ENCODE measurements at regions not wholly inside any gene's neighbourhood (a gene's known extent, or its start where the extent isn't known, plus 50 kb on each side); places are given as distances from the start of the nearest gene placed in this dataset.
A peak's percentile ranks its signal among the peaks of the same experiment; 100 is the strongest.

DNA sequence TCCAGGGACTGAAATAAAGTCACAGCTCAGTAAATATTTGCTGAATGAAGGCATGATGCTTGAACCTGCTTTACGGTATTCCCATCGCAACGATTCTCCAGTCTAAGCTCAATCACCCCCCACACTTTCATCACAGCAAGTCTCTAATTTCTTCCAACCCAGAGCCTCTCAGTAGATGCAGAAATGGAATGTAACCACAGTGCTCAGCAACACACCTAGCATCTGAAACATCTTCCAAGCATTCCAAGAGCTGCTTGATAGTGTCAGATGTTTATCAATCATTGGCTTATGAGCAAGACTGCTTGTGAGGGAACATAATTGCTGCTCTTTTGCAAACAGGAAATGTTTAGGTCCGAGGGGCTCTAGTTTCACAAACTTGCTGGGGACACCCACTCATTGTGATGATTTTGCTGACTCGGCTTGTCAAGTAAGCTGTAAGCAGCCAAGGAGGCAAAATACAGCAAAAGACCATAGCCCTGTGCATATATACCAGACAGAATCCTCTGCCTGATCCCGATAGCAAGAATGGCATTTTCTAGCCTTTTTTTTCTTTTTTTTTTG is 751.2 kb downstream of the NR2F2 start:
- TF ChIP-seq, protein P1, sequence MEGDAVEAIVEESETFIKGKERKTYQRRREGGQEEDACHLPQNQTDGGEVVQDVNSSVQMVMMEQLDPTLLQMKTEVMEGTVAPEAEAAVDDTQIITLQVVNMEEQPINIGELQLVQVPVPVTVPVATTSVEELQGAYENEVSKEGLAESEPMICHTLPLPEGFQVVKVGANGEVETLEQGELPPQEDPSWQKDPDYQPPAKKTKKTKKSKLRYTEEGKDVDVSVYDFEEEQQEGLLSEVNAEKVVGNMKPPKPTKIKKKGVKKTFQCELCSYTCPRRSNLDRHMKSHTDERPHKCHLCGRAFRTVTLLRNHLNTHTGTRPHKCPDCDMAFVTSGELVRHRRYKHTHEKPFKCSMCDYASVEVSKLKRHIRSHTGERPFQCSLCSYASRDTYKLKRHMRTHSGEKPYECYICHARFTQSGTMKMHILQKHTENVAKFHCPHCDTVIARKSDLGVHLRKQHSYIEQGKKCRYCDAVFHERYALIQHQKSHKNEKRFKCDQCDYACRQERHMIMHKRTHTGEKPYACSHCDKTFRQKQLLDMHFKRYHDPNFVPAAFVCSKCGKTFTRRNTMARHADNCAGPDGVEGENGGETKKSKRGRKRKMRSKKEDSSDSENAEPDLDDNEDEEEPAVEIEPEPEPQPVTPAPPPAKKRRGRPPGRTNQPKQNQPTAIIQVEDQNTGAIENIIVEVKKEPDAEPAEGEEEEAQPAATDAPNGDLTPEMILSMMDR (IDR thresholded peaks at IDR 0.05; ENCODE audit: low read length), result no peak
- no peaks in the 10 kb centered on the region for H3K27me3 ChIP-seq (replicated peaks; ENCODE audit: insufficient read depth, low read length)

DNA sequence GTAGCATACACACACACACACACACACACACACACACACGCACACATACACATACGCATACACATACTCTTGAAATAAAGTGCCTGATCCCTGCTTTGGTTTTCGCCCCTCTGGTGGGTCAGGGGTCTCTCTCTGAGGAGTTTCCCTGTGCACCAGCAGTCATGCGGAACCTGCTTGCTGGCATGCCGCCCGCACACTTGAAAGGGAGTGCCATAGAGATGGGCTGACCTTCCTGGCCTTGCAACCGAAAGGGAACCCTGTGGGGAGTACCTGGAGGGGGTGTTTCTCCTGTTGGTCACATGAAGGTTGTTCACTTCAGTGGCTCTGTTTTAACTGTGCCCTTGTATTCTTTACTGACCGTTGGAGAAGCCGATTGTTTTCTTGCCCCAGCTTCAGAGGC is 752.3 kb downstream of the NR2F2 start:
- H3K9me3 ChIP-seq (replicated peaks; ENCODE audit: insufficient read depth, low read length), result no peaks in the 10 kb centered on the region
- H3K9ac ChIP-seq (ENCODE audit: low read length), result no peak overlapping the region
- no peaks in the 10 kb centered on the region for H3F3A ChIP-seq (ENCODE audit: insufficient read depth, low read length)
- no peak overlapping the region for H3K4me3 ChIP-seq (ENCODE audit: low read length)
- peaks cover 5% of the 10 kb centered on the region for H3K4me1 ChIP-seq (ENCODE audit: low read length)
- H3K79me2 ChIP-seq (ENCODE audit: low read length), result no peaks in the 10 kb centered on the region
- no peaks in the 10 kb centered on the region for H3K27me3 ChIP-seq (replicated peaks; ENCODE audit: insufficient read depth, low read length)
- DNase-seq, result no peak
- TF ChIP-seq EZH2phosphoT487 (IDR thresholded peaks at IDR 0.05; ENCODE audit: low read length) (no peak), EZH2 (optimal IDR thresholded peaks at IDR 0.05; ENCODE audit: low read depth, low read length) (no peak)
- TF ChIP-seq, protein P1 (IDR thresholded peaks at IDR 0.05; ENCODE audit: low read length), result no peak
- no peak overlapping the region for H3K27ac ChIP-seq (ENCODE audit: low read length)
- H2AFZ ChIP-seq (ENCODE audit: low read length), result no peak overlapping the region
- H3K4me2 ChIP-seq (ENCODE audit: low read depth, low read length), result no peak overlapping the region
- no peaks in the 10 kb centered on the region for H3K9me2 ChIP-seq (replicated peaks; ENCODE audit: insufficient read depth, low read length)
- H3K36me3 ChIP-seq (replicated peaks; ENCODE audit: insufficient read depth, low read length), result no peaks in the 10 kb centered on the region
- H4K20me1 ChIP-seq (ENCODE audit: insufficient read depth, low read length), result no peaks in the 10 kb centered on the region

More for the DNA sequence above, 751.2 kb downstream of the NR2F2 start:
- peaks cover 5% of the 10 kb centered on the region for H3K4me1 ChIP-seq (ENCODE audit: low read length)
- no peak overlapping the region for H3K4me2 ChIP-seq (ENCODE audit: low read depth, low read length)
- H3K4me3 ChIP-seq (ENCODE audit: low read length), result no peak overlapping the region
- no peaks in the 10 kb centered on the region for H3K9me2 ChIP-seq (replicated peaks; ENCODE audit: insufficient read depth, low read length)
- H2AFZ ChIP-seq (ENCODE audit: low read length), result no peak overlapping the region
- no peak overlapping the region for H3K9ac ChIP-seq (ENCODE audit: low read length)
- H3K36me3 ChIP-seq (replicated peaks; ENCODE audit: insufficient read depth, low read length), result no peaks in the 10 kb centered on the region
- no peaks in the 10 kb centered on the region for H3K9me3 ChIP-seq (replicated peaks; ENCODE audit: insufficient read depth, low read length)
- H3F3A ChIP-seq (ENCODE audit: insufficient read depth, low read length), result no peaks in the 10 kb centered on the region
- H4K20me1 ChIP-seq (ENCODE audit: insufficient read depth, low read length), result no peaks in the 10 kb centered on the region
- H3K27ac ChIP-seq (ENCODE audit: low read length), result no peak overlapping the region
- DNase-seq, result no peak
- no peaks in the 10 kb centered on the region for H3K79me2 ChIP-seq (ENCODE audit: low read length)

DNA sequence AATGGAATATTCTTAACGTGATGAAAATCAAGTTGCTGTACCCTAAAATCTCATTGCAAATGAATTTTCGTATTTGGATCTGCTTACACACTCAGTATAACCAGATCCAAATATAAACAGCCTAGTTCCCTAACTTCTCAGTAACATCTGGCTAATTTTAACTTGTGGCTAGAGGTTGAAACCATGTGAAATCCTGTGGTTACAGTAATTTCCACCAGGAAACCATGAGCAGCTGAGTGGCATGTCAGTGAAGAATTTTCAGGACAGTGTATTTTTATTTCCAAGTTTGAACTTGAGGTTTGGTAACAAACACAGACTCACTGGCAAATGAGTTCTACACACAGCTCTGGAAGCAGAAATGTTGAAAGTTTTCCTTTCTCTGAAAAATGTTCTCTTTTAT is 754.1 kb downstream of the NR2F2 start:
- H3K4me1 ChIP-seq (ENCODE audit: low read length), result peaks cover 5% of the 10 kb centered on the region
- no peaks in the 10 kb centered on the region for H4K20me1 ChIP-seq (ENCODE audit: insufficient read depth, low read length)

More for the DNA sequence above, 754.1 kb downstream of the NR2F2 start:
- no peaks in the 10 kb centered on the region for H3K9me3 ChIP-seq (replicated peaks; ENCODE audit: insufficient read depth, low read length)
- no peaks in the 10 kb centered on the region for H3F3A ChIP-seq (ENCODE audit: insufficient read depth, low read length)
- TF ChIP-seq, protein P1 (IDR thresholded peaks at IDR 0.05; ENCODE audit: low read length), result no peak
- H2AFZ ChIP-seq (ENCODE audit: low read length), result no peak overlapping the region
- peak overlapping the region; percentile 31; the same call in 1 of the 2 replicates for H3K4me2 ChIP-seq (ENCODE audit: low read depth, low read length)
- no peaks in the 10 kb centered on the region for H3K9me2 ChIP-seq (replicated peaks; ENCODE audit: insufficient read depth, low read length)
- peak; percentile 31 for DNase-seq
- no peak overlapping the region for H3K9ac ChIP-seq (ENCODE audit: low read length)
- no peak overlapping the region for H3K27ac ChIP-seq (ENCODE audit: low read length)
- H3K27me3 ChIP-seq (replicated peaks; ENCODE audit: insufficient read depth, low read length), result no peaks in the 10 kb centered on the region
- H3K79me2 ChIP-seq (ENCODE audit: low read length), result no peaks in the 10 kb centered on the region
- no peak overlapping the region for H3K4me3 ChIP-seq (ENCODE audit: low read length)
- no peaks in the 10 kb centered on the region for H3K36me3 ChIP-seq (replicated peaks; ENCODE audit: insufficient read depth, low read length)

All from MM.1S (cell line).